Keratinocyte (primary cell): ENCODE measurements at regions not wholly inside any gene's neighbourhood (a gene's known extent, or its start where the extent isn't known, plus 50 kb on each side); places are given as distances from the start of the nearest gene placed in this dataset.

Experiments
- DNase-seq: peaks from one replicate; pipeline ENCODE4 v3.0.0-alpha.2; 2011; ENCODE audit warnings: low read depth, missing footprints, low spot score
- FAIRE-seq: peaks from 2 replicates; lab custom pipeline; 2011; peaks lifted over from hg19 to GRCh38; lab: Jason Lieb, UNC
- H2AFZ ChIP-seq: 2 replicates; pipeline ENCODE4 v1.6.0; 2012; ENCODE audit warnings: low read length, control low read depth, inconsistent platforms; ENCODE audit not compliant: control insufficient read depth
- H3K27ac ChIP-seq: 2 replicates; pipeline ENCODE4 v1.5.1; 2011; ENCODE audit warnings: low read length; ENCODE audit not compliant: control insufficient read depth, insufficient read depth
- H3K27me3 ChIP-seq: 3 replicates; pipeline ENCODE4 v1.6.0; 2011; ENCODE audit warnings: low read length; ENCODE audit not compliant: control insufficient read depth, insufficient read depth; ENCODE audit errors: extremely low read depth
- H3K36me3 ChIP-seq, 2 experiments: 2 replicates in 1 of 2; 3 replicates in 1 of 2; pipeline ENCODE4 v1.5.1; 2011; ENCODE audit warnings: low read length in 2 of 2, mild to moderate bottlenecking in 1 of 2; ENCODE audit not compliant: control insufficient read depth in 2 of 2, insufficient read depth in 2 of 2; ENCODE audit errors: extremely low read depth in 1 of 2
- H3K4me1 ChIP-seq: 3 replicates; pipeline ENCODE4 v1.5.1; 2011; ENCODE audit warnings: low read length; ENCODE audit not compliant: control insufficient read depth, insufficient read depth; ENCODE audit errors: extremely low read depth
- H3K4me2 ChIP-seq: 3 replicates; pipeline ENCODE4 v1.6.0; 2011; ENCODE audit warnings: low read depth, low read length; ENCODE audit not compliant: control insufficient read depth, insufficient read depth; ENCODE audit errors: extremely low read depth
- H3K4me3 ChIP-seq, 3 experiments: fragments of 200-600 bp in 1 of 3; sonication (generic) in 1 of 3; 2 replicates in 2 of 3; 3 replicates in 1 of 3; pipeline ENCODE4 v1.5.1; 2011 to 2016; ENCODE audit warnings: low read length in 3 of 3, mild to moderate bottlenecking in 3 of 3, control low read depth in 2 of 3, inconsistent platforms in 1 of 3, low read depth in 1 of 3, mixed read lengths in 1 of 3, mixed run types in 1 of 3, moderate library complexity in 1 of 3; ENCODE audit not compliant: control insufficient read depth in 2 of 3, insufficient read depth in 2 of 3; ENCODE audit errors: extremely low read depth in 1 of 3
- H3K79me2 ChIP-seq: 2 replicates; pipeline ENCODE4 v1.6.0; 2012; ENCODE audit warnings: low read length; ENCODE audit not compliant: control insufficient read depth, insufficient read depth
- H3K9ac ChIP-seq: 3 replicates; pipeline ENCODE4 v1.6.0; 2011; ENCODE audit warnings: low read length; ENCODE audit not compliant: control insufficient read depth, insufficient read depth; ENCODE audit errors: extremely low read depth
- H3K9me1 ChIP-seq: 3 replicates; pipeline ENCODE4 v1.6.0; 2011; ENCODE audit warnings: low read length; ENCODE audit not compliant: control insufficient read depth, insufficient read depth; ENCODE audit errors: extremely low read depth
- H3K9me3 ChIP-seq: 2 replicates; pipeline ENCODE4 v1.5.1; 2012; ENCODE audit warnings: low read depth, low read length; ENCODE audit not compliant: control insufficient read depth
- H4K20me1 ChIP-seq: 3 replicates; pipeline ENCODE4 v1.6.0; 2011; ENCODE audit warnings: low read length; ENCODE audit not compliant: control insufficient read depth, insufficient read depth; ENCODE audit errors: extremely low read depth
- EZH2 ChIP-seq: IDR thresholded peaks from one replicate; pipeline ENCODE4 v1.6.1; 2012; ENCODE audit warnings: inconsistent platforms, mild to moderate bottlenecking, low read length, moderate library complexity
- dilution Hi-C: fragments of 300-500 bp; cut with MboI; formaldehyde crosslinking; loops from one replicate; pipeline ENCODE4 v1.7.0; 2020; ENCODE audit warnings: low sequenced_read_pairs; ENCODE audit not compliant: extremely low pct_ligation_motif_present
- TF ChIP-seq, protein P1 (sequence below), 3 experiments: IDR thresholded peaks in 1 of 3; conservative IDR thresholded peaks in 1 of 3; optimal IDR thresholded peaks in 1 of 3; 2 replicates in 2 of 3; 3 replicates in 1 of 3; pipeline versions ENCODE3 to v1.5.1; 2011; ENCODE audit warnings: low read length in 3 of 3, mild to moderate bottlenecking in 3 of 3, moderate library complexity in 2 of 3, control low read depth in 1 of 3, inconsistent platforms in 1 of 3; ENCODE audit not compliant: insufficient read depth in 2 of 3; ENCODE audit errors: extremely low read depth in 1 of 3

DNA sequence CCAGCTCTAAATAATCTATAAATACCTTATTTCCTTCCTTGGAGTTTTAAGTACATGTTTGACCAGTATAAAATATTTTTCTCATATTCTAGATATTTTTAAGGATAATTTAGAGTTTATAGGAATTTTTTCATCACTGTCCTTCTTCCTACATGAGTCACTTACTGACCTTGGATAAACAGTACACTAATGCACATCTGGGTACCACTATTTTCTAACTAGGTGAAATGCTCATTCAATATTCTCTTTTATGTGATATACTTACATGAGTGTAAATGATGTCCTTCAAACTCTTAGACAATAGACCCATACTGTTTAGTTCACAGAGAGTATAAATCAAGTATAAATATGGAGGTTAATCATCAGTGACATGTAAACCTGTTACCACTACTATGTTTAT, 1574.2 kb upstream of the ACVR2A start:
- H3K9me1 ChIP-seq: no peaks in the 10 kb centered on the region
- H3K27me3 ChIP-seq: no peaks in the 10 kb centered on the region
- H3K9ac ChIP-seq: no peak overlapping the region
- no peaks in the 10 kb centered on the region for H3K36me3 ChIP-seq
- H3K27ac ChIP-seq: no peak overlapping the region
- no peaks in the 10 kb centered on the region for H3K79me2 ChIP-seq
- no peaks in the 10 kb centered on the region for H3K4me1 ChIP-seq
- DNase-seq: no peak
- no peak for FAIRE-seq
- H2AFZ ChIP-seq: no peak overlapping the region
- H4K20me1 ChIP-seq: no peaks in the 10 kb centered on the region
- no peak for TF ChIP-seq EZH2
- no peak overlapping the region for H3K4me2 ChIP-seq
- H3K9me3 ChIP-seq: no peaks in the 10 kb centered on the region
- dilution Hi-C loops: no loop called here
- no peak overlapping the region for H3K4me3 ChIP-seq

DNA sequence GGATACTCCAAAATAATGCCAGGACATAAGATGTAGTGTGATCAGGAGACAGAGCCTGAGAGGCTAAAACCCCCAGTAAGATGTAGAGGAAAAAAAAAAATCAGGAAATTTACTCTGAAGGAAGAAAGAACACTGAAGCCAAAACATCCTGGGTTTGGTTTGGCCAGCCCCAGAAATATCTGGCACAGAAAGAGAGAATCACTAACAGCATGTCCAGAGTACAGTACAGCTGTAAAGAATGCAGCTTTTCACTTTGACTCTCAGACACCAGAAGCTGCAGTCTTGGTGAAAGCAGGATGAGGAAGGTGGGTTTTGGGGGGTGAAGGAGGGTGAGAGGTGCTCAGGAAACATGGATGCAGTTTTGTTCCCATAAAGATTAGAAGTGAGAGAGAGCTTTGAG, 1577.7 kb upstream of the ACVR2A start:
- H3K27ac ChIP-seq: no peak overlapping the region
- no peak overlapping the region for H3K4me3 ChIP-seq
- no peaks in the 10 kb centered on the region for H3K4me1 ChIP-seq
- no peaks in the 10 kb centered on the region for H3K36me3 ChIP-seq
- H3K9ac ChIP-seq: no peak overlapping the region
- no peak overlapping the region for H3K4me2 ChIP-seq
- no peaks in the 10 kb centered on the region for H3K9me1 ChIP-seq
- H4K20me1 ChIP-seq: no peaks in the 10 kb centered on the region
- no peaks in the 10 kb centered on the region for H3K9me3 ChIP-seq
- DNase-seq (no peak), FAIRE-seq (no peak)
- no peaks in the 10 kb centered on the region for H3K79me2 ChIP-seq
- dilution Hi-C loops: no loop called here
- TF ChIP-seq, protein P1, sequence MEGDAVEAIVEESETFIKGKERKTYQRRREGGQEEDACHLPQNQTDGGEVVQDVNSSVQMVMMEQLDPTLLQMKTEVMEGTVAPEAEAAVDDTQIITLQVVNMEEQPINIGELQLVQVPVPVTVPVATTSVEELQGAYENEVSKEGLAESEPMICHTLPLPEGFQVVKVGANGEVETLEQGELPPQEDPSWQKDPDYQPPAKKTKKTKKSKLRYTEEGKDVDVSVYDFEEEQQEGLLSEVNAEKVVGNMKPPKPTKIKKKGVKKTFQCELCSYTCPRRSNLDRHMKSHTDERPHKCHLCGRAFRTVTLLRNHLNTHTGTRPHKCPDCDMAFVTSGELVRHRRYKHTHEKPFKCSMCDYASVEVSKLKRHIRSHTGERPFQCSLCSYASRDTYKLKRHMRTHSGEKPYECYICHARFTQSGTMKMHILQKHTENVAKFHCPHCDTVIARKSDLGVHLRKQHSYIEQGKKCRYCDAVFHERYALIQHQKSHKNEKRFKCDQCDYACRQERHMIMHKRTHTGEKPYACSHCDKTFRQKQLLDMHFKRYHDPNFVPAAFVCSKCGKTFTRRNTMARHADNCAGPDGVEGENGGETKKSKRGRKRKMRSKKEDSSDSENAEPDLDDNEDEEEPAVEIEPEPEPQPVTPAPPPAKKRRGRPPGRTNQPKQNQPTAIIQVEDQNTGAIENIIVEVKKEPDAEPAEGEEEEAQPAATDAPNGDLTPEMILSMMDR (optimal IDR thresholded peaks at IDR 0.05 in 1 of 3, IDR thresholded peaks at IDR 0.05 in 1 of 3, conservative IDR thresholded peaks at IDR 0.05 in 1 of 3; ENCODE audit: extremely low read depth in 1 of 3, insufficient read depth in 2 of 3, low read length in 3 of 3): no peak
- no peak for TF ChIP-seq EZH2
- no peaks in the 10 kb centered on the region for H3K27me3 ChIP-seq
- H2AFZ ChIP-seq: no peak overlapping the region

- no peaks in the 10 kb centered on the region for H3K27me3 ChIP-seq
- dilution Hi-C loops: no loop called here
- H3K4me3 ChIP-seq: no peak overlapping the region
- TF ChIP-seq, protein P1 (optimal IDR thresholded peaks at IDR 0.05 in 1 of 3, IDR thresholded peaks at IDR 0.05 in 1 of 3, conservative IDR thresholded peaks at IDR 0.05 in 1 of 3; ENCODE audit: extremely low read depth in 1 of 3, insufficient read depth in 2 of 3, low read length in 3 of 3): no peak
- no peak for TF ChIP-seq EZH2
- no peak overlapping the region for H3K9ac ChIP-seq
- DNase-seq: no peak
- H4K20me1 ChIP-seq: no peaks in the 10 kb centered on the region
- no peak overlapping the region for H2AFZ ChIP-seq
- no peaks in the 10 kb centered on the region for H3K9me3 ChIP-seq
- no peaks in the 10 kb centered on the region for H3K4me1 ChIP-seq
- H3K9me1 ChIP-seq: no peaks in the 10 kb centered on the region
- FAIRE-seq: no peak
- H3K27ac ChIP-seq: no peak overlapping the region
- H3K4me2 ChIP-seq: no peak overlapping the region
- H3K79me2 ChIP-seq: no peaks in the 10 kb centered on the region
- no peaks in the 10 kb centered on the region for H3K36me3 ChIP-seq
Observed at GRCh38 chr2:146265656-146266055, 1579.2 kb upstream of the ACVR2A start.
